ENCODE measurements at regions not wholly inside any gene's neighbourhood (a gene's known extent, or its start where the extent isn't known, plus 50 kb on each side); places are given as distances from the start of the nearest gene placed in this dataset.

DNA sequence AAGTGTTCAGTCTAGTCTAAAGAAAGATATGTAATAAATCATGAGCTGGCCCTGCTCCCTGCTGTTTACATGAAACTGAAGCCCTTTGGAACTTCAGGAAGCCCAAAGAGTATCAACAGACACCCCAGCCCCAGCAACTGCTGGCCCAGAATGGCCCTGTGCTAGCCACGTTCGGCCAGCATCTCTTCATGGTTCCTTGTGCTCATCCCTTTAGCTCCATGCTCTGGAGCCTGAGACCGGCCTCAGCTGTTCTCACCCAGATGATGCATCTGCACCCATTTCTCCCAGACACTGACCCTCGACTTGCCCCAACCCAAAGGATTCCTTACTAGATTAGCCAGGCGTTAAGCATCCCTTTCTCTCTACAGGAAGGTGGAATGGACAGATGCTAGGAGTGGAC, 207.3 kb downstream of the HS3ST3B1 start:
- no peak for DNase-seq (ENCODE audit: low spot score)
- TF ChIP-seq, protein P1, sequence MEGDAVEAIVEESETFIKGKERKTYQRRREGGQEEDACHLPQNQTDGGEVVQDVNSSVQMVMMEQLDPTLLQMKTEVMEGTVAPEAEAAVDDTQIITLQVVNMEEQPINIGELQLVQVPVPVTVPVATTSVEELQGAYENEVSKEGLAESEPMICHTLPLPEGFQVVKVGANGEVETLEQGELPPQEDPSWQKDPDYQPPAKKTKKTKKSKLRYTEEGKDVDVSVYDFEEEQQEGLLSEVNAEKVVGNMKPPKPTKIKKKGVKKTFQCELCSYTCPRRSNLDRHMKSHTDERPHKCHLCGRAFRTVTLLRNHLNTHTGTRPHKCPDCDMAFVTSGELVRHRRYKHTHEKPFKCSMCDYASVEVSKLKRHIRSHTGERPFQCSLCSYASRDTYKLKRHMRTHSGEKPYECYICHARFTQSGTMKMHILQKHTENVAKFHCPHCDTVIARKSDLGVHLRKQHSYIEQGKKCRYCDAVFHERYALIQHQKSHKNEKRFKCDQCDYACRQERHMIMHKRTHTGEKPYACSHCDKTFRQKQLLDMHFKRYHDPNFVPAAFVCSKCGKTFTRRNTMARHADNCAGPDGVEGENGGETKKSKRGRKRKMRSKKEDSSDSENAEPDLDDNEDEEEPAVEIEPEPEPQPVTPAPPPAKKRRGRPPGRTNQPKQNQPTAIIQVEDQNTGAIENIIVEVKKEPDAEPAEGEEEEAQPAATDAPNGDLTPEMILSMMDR (IDR thresholded peaks at IDR 0.05) = no peak

DNA sequence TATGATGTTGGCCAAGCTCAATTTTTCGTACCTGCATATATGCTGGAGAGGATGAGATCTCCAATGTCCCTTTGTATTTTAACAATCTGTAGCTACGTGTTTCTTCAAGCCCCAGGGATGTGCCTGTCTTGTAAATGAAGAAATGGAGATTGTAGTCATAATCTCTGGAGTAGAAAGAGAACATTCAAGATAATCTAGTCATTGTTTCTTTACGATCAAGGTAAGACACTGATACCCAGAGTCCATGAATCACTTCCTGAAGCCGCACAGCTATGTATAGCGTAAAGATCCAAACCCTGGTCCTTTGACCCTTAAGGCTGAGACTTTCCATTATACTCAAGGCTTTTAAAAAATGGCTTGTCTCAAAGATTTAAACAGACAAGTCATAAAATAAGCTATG, 205.5 kb downstream of the HS3ST3B1 start:
- DNase-seq (ENCODE audit: low spot score) = no peak
- H3K4me3 ChIP-seq = no peak overlapping the region
- no peak overlapping the region for H3K27ac ChIP-seq
- TF ChIP-seq, protein P1 (IDR thresholded peaks at IDR 0.05) = no peak

More for the DNA sequence above, 207.3 kb downstream of the HS3ST3B1 start:
- H3K27ac ChIP-seq = no peak overlapping the region
- no peak overlapping the region for H3K4me3 ChIP-seq

DNA sequence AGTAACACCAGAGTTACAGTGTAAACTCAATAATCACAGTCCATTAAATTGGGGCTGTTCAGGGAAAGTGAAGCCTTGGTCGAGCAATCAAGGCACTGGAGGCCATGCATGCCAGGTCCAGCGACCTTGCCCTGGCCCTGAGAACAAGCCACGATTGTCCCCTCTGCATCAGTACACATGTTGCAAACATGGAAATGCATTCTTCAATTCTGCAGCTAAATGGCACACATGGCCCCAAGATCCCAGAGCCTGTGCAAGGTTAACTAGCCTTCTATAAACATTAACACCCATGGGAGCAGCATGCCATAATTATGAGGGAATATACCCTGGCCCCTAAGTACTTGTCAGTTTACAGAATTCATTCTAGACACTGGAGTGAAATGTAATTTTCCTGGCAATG, 204.7 kb downstream of the HS3ST3B1 start:
- DNase-seq (ENCODE audit: low spot score) = no peak
- TF ChIP-seq, protein P1 (IDR thresholded peaks at IDR 0.05) = no peak
- H3K4me3 ChIP-seq = no peak overlapping the region
- no peak overlapping the region for H3K27ac ChIP-seq

DNA sequence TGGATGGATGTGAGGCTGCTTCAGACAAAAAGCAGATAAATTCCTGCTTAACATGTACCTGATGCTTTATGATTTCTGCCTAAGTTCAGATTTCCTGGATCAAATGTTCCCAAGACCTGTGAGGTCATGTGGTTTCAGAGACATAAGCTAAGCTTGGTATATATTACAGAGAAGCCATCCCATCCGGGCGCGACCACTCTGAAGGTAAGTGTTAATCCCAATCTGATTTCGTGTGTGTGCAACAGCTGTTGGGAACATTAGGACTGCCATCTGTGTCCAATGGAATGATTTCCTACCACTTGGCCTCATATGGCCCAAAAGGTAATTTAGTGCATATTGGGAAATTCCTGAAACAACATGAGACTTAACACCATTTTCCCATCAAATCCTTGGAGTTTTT, 199.1 kb downstream of the HS3ST3B1 start:
- TF ChIP-seq, protein P1 (IDR thresholded peaks at IDR 0.05) = no peak
- Histone ChIP-seq H3K4me3 (no peak overlapping the region), H3K27ac (no peak overlapping the region)
- no peak for DNase-seq (ENCODE audit: low spot score)

DNA sequence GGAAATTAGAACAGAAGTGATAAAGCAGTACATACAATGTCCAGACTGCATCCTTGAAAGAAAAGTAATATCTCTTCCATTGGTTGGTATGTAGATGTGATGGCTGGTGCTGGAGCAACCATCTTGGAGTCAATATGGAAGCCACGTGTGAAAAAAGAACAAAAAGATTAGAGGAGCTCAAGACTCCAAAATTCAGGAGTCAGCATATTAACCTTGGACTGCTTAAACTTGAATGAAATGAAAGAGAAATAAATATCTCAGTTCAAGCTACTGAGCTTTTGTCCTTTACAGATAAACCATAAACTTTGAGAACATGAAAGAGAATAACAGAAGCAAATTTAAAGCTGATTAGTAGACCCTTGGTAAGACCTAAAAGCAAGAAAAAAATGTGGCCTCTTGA, 197.9 kb downstream of the HS3ST3B1 start:
- H3K4me3 ChIP-seq = no peak overlapping the region
- TF ChIP-seq, protein P1 (IDR thresholded peaks at IDR 0.05) = no peak
- DNase-seq (ENCODE audit: low spot score) = no peak
- no peak overlapping the region for H3K27ac ChIP-seq

DNA sequence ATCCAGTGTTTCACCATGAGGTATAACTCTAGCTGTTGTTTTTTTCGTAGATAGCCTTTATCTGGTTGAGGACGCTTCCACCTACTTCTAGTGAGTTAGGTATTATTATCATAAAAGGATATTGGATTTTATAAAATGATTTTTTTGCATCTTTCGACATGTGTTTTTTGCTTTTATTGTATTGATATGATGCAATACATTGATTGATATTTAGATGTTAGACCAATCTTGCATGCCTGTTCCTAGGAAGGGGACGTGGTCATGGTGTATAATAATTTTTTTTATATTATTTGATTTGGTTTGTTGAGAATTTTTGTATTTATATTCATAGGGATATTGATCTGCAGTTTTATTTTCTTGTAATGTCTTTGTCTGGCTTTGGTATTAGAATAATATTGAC, 193.3 kb downstream of the HS3ST3B1 start:
- DNase-seq (ENCODE audit: low spot score) = no peak
- Histone ChIP-seq H3K27ac (no peak overlapping the region), H3K4me3 (no peak overlapping the region)
- TF ChIP-seq, protein P1 (IDR thresholded peaks at IDR 0.05) = no peak

DNA sequence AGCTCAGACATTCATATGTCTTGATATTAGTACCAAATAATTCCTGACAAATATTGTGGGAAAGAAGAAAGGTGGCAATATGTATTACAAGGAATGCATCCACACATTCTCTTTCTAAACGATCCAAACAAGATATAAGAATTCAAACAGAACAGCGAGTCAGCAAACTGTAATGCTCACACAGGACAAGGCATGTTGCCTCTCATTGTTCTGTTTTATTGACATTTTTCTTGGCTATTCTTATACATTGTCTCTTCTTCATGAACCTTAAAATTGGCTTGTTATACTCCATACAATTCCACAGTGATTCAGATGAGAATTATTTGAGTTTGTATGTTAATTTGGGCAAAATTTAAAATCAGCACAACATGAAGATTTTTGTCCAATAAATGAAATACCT, 189.1 kb downstream of the HS3ST3B1 start:
- TF ChIP-seq, protein P1 (IDR thresholded peaks at IDR 0.05) = no peak
- no peak overlapping the region for H3K4me3 ChIP-seq
- no peak for DNase-seq (ENCODE audit: low spot score)
- H3K27ac ChIP-seq = no peak overlapping the region
